Activated CD4-positive, alpha-beta T cell treated with anti-CD3 and anti-CD28 coated beads, Interleukin-10, Interleukin-2, amounts not matched to agents 100 ng/mL and 50 ng/mL, durations not matched to agents 16 hours and 8 hours (primary cell): ENCODE measurements at regions not wholly inside any gene's neighbourhood (a gene's known extent, or its start where the extent isn't known, plus 50 kb on each side); places are given as distances from the start of the nearest gene placed in this dataset.

Experiments
- DNase-seq: peaks from one replicate; pipeline ENCODE4 v3.0.0-alpha.2; 2020

DNA sequence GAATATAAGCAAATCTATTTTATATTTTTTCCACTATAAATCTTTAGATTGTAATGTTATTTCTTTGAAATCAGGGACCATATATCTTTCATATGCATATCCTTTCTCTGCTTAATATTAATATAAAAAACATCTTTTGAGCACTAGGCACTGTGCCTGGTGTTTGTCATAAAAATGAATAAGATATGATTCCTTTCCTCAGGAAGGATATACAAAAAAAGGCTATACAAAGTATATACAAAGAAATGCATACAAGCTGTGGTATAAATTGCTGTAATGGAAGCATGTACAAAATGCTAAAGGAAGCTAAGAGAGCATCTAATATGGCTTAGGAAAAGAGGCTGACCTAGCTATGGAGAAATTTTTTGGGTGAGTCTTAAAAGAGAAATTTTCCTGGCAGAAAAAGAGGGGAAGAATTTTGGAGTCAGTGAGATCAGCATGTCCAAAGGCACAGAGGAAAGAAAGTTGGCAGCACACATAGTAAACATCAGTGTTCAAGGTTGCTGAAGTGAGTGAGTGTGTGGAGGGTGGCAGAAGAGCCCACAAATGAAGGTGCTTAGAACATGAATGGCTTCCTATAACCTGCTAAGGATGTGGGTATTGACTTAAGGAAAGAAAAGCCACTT lies 500.0 kb downstream of the SPRY1 start:
- DNase-seq: no peak

DNA sequence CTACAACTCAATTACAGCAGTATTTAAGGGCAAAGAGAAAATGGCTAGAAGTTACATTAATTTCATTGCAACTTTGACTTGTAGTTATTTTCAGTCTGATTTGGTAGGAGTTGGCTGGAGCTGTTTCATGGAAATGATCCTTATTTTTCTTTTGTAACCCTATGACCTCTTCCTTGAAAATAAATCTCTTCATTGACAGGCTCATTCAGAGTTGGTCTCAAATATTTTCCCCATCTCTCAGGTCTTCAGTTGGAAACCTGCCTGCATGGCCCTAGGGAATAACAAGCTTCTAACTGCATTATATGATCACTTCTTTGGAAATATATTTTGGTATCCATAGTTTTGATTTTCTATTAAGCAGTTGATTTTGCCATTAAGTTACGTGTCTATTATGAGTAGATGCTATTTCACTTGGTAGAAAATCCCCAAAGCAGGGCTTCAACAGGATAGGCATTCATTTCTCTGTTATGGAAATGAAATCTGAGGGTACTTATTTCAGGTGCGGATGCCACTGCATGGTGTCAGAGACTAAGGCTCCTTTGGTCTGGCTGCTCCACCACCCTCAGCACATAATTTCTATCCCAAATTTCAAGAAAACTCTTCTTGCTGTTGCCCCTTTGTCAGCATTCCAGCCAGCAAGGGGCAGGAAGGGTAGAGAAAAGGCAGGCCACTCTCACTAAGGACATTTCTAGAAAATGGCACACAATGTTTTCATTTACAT lies 502.5 kb downstream of the SPRY1 start:
- DNase-seq: no peak

DNA sequence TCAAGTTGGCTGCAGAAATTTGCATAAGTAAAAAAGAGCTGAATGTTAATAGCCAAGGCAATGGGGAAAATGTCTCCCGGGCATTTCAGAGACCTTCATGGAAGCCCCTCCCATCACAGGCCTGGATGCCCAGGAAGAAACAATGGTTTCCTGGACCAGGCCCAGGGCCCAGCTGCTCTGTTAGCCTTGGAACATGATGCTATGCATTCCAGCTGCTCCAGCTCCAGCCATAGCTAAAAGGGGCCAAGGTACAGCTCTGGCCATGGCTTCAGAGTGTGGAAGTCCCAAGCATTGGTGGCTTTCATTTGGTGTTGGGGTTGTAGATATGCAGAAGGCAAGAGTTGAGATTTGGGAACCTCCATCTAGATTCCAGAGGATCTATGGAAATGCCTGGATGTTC lies 508.3 kb downstream of the SPRY1 start:
- DNase-seq: no peak

DNA sequence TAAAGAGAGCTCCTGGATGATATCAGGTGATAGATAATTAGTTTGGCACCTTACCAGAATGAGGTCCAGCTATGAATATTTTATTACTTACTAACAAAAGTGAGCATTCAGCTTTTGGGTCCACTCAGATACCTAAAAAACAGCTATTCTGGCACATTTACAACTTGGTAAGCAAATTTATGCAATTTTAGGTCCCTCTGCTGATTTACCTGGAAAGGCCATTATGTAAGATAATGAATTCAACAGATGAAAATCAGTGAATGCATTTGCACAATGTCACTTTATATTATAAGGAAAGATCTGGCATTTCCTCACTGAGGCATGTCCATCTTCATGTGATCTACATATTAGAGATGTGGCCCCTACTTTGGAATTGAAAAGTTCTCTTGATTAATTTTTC lies 517.0 kb downstream of the SPRY1 start:
- no peak for DNase-seq

DNA sequence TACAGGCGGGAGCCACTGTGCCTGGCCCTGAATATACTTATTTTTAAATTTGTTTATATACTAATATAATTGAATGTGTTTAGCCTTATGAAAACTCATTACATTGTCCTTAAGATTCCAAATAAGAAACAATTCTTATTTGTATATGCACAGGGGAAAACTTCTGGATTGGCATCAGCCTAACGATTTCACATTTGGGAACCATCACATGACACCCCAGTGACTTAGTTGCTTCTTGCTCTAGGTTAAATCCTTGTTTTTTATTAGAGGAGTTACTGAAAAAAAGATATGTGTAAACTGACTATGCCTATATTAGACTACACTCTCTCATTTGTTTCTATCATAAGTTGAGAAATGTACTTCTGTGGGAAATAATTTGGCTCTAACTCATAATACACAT lies 520.2 kb downstream of the SPRY1 start:
- no peak for DNase-seq

DNA sequence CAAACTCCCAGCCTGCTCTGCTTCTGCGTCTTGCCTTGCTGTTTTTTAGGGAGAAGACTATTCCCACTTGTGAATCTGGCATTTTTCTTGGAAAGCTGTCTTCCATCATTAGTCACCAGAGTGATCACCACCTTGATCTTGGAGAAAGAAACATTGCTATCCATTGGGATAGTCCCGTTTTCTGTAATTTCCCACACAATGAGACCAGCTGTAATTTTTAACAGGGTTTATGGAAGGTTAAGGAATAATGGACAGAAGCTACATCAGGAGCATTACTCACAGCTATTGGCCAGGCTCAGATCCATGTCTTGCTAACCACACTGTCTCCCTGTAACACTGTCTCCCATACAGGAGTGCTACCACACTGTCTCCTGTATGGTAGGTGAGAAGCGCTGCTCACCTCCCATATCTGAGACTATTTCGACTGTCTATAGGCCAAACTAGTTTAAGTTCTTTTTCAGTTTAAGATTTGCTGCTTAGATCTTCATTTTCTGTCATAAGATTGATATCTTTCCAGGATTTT lies 523.0 kb downstream of the SPRY1 start:
- DNase-seq: no peak

DNA sequence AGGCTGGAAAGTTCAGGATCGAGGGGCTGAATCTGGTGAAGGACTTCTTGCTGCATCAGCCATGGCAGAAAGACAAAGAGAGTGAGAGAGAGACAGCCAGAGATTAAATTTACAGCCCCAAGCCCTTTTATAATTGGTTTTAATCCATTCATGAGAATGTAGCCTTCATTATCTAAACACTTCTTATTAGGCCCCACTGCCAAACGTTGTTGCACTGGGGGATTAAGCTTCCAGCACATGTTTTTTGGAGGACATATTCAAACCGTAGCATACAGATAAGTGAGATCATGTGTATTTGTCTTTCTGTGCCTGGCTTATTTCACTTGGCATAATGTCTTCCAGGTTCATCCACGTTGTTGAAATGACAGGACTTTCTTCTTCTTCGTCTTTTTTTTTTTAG lies 524.7 kb downstream of the SPRY1 start:
- DNase-seq: no peak

DNA sequence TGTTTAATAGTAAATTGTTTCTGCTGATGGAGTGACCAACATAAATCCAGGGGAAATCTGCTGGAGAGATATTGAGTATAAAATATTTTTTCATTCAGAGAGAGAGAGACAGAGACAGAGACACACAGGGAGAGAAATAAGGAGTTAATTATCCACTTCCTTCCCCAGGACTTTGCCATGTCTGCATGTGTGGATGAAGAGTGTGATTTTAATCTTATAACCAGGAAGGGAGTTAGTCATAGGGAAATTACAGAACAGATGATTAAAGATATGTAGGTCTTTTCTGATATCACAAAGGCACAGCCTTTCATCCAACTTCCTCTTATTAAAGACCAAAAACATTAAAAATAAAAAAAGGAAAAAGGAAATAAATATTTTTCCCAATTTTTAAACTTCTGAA lies 526.3 kb downstream of the SPRY1 start:
- no peak for DNase-seq

DNA sequence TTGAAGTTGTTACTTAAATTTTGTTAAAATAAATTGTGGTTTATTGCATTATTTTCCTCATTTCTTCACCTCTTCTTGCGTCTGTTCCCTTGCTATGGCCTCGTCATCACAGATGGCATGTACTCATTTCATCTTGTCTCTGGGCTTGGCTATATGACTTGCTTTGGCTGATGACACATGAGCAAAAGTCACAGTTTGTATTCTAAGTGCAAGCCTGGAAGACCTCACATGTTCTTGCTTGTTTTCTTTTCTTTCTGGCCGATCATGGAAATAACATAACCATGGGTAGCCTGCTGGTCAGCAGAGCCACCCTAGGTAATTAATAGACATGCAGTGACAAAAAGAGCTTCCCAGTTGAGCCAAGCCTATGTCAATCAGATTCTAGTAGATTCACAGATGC lies 527.9 kb downstream of the SPRY1 start:
- DNase-seq: no peak

DNA sequence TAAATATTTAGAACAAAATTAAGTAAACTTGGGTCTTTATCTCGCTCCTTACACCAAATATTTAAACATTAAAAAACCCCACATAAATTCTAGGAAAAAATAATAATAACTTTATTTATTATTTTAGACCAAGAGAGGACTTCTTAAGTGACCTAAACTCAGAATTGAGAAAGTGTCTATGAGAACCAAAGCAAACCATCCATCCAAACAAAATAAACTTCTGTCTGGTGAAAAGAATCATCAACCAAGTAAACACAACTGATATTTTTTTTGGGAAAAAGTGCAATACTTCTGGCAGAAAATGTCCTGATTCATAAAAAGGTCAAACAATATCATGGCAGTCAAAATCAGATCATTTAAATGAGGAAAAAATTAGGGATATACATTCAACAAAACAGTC lies 533.0 kb downstream of the SPRY1 start:
- DNase-seq: no peak

DNA sequence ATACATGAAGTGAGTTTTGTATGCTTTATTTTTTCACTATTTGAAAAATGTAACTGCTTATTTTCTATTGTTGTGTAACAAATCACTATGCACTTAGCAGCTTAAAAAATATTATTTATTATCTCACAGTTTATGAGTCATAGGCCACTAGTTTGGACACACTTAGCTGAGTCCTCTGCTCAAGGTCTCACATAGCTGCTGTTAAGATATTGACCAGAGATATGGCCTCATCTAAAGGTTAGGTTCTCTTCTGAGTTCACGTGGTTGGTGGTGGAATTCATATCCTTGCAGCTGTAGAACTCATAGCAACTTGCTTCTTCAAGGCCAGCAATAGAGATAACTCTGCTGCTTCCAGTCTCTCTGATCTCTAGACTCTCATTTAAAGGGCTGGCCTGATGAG lies 534.4 kb downstream of the SPRY1 start:
- DNase-seq: no peak

DNA sequence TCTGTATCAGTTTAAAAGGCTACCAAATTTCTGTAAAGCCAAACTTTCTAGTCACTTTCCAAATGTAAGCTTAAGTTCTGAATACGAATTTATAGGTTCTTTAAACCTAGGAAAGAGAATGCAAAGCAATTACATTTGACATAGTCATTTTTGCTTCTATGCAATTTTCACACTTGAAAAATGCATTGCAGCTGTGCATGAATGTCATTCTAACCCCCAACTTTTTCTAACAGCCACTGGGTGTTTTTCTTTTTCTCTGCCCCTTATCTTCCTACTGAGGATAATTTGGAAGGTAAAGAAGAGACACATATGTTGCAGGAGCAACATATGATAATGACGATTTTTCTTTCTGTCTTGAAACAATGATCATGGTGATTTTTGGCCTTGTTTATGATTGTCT lies 537.5 kb downstream of the SPRY1 start:
- no peak for DNase-seq

DNA sequence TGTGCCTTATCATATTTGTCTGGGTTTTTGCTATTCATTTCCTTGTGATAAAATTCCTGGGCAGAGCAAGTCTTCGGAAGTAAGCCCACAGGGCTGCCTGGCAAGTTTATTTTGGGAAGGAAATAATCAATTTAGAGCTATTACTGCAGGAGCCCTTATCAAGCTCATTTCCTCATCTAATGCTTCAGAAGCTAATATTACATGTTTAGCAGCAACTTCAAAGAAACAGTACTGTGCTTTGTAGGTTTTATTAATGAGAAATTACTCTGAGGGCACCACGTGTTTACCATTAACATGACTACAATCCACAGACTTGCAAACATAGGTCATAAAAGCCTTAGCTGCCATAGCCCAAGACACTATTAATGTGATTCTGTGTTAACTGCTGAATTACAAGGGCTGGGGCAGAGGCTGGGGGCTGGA lies 540.0 kb downstream of the SPRY1 start:
- no peak for DNase-seq

DNA sequence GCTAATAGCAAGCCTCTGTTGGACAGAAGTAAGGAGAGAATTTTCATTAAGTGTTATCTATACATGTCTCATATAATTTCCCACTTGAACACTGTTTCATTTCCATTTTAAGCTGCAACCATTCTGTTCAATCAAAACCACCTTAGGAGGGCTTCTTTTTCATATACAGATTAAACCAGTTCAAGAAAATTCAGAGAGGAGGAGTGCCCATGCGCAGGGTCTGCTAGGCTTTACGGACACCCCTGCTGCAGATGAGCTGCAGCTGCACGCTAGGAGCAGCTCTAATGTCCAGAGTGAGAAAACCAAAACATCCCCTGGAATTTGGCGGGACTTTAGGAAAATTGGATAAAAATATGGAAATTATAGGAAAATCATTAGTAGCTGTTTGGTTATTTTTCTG lies 541.0 kb downstream of the SPRY1 start:
- DNase-seq: no peak

DNA sequence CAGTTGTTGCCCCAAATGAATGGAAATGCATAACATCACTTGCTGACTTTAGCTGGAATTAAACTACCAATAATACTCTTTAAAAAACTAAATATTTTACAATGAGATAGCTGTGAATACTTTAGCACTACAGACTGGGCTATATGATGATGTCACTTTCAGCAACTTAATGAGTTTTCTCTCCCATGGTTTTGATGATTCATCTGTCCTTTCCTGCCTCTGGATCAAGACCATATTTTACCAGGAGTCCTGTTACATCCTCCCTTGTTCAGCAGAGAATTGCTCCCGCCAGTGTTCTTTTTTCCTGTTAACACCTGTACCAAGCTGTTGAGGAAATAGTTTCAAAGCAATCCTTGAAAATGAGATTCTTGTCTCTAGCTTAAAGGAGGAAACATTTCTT lies 543.0 kb downstream of the SPRY1 start:
- no peak for DNase-seq

DNA sequence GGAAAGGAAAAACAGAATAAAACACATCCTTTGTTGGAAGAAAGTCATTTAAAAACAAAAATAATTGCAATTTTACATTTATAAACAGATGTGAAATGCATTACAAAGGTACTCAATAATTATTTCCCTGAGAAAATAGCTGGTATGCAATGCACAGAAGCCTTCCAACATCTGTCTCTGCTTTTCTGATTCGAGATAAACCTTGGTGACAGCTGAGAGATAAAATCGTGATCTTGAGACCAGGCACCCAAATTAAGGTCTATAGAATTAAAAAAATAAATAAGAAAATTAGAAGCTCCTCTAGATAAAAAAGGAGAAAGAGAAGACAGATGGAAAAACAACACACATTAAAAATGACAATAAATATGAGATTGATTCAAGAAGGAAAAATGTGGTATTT lies 544.0 kb downstream of the SPRY1 start:
- no peak for DNase-seq

DNA sequence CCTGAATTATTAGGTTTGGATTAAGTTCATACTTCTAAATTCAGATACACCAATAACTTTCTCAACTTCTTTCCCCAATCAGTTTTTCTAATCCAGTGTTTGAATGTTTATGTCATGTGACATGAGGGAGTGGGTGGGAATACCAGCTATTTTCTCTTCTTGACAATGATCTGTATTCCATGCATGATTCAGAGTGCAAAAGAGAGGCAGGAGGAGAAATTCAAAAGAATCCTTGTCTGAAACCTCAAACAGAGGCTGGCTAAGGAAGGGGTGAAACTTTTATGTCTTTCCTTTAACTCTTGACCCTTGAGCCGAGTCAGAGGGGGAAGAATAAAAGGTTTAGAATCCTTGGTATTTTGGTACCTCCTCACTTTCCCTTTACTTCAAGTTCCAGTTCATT lies 544.7 kb downstream of the SPRY1 start:
- DNase-seq: no peak

DNA sequence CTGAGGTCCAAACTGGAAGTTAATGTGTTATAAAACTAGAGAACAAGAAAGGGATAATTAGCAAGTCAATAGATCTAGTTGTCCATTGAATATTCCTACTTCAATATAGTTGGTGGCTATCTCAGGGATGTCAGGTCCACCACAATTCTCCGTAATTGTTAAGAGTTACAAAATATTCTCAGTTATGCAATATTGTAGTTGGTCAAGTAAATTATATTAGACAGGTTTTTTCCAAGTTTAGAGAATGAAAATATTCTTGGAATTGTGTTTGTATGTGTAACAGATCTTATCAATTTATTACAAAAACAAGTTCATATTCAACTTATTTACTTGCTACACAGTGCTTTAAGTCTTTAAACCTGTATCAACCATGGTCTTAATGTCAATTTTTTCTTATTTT lies 547.4 kb downstream of the SPRY1 start:
- DNase-seq: no peak

DNA sequence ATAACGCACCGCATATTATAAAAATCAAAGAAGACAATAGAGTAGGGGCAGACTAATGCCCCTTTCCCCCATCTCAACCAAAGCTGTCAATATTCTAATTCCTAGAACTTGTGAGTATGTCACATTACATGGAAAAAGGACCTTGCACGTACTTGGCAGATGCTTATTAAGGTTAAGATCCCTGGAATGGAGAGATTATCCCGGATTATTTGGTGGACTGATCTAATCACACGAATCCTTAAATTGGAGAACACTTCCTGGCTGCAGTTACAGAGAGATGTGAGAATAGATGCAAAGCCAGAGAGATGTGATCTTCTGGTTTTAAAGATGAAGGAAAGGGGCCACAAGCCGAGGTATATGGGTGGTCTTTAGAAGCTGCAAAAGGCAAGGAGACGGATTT lies 548.7 kb downstream of the SPRY1 start:
- no peak for DNase-seq

DNA sequence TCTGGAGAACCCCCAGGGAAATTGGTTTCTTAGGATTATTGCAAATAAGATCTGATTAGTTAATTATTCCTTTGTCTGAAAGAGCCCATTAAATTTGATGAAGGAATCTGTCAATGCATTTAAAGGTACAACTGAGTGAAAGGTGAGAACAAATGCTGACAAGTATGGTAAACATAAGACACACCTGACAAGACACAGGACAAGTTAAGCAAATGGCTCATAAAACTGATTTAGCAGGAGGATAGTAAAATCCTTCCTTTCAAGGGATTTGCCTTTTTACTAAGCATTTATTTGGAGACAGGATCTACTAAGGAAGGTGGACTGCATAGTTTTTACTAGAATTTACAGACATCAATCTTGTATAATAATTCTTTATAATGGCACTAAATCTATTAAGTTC lies 553.9 kb downstream of the SPRY1 start:
- DNase-seq: no peak

DNA sequence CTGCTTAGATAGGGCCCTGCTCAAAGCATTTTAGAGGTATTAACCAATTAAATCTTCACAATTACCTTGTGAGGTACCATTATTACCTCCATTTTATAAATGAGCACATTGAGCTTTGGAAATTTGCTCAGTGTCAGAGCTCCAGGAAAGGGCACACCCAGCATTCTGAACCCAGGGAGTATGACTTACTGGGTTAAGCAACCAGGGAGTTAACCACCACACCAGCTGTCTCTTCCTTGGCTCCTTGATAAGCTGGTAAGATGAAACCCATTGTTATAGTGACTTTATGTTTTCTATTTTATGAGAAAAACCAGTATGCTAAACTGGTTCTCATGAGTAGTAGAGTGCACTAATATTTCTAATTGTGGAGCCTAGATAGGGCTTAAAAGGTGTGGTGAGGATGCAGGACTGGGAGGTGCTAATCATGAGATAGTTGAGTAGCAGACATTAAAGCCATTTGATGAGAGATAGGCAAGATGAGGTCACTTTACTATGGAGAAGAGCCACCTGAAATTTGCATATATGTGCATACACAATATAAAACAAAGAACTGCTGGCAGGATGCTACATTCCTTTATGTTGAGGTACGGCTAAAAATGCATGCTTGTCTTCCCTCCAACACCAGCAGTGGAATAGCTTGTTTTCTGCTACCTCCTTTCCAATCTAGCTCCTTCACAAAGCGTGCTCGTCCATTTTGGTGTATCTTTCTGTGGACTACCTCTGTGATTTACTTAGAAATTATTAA lies 556.1 kb downstream of the SPRY1 start:
- no peak for DNase-seq

DNA sequence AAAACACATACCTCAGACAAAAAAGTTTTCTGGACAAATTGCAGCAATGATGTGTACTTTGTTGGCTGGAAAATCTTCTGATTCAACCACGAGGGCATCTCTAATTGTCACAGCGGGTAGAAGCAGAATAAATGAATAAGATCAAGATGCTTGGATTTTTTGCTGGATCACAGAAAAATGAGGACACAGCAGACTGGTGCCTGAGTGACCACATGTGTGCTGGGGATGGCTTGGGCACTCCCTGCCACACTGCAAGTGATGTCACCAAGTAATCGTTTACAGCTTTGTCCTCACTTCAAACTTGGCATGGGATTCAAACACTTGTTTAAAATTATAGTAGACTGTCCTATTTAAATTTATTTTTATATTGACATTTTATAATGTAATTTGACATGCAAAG lies 557.0 kb downstream of the SPRY1 start:
- no peak for DNase-seq

DNA sequence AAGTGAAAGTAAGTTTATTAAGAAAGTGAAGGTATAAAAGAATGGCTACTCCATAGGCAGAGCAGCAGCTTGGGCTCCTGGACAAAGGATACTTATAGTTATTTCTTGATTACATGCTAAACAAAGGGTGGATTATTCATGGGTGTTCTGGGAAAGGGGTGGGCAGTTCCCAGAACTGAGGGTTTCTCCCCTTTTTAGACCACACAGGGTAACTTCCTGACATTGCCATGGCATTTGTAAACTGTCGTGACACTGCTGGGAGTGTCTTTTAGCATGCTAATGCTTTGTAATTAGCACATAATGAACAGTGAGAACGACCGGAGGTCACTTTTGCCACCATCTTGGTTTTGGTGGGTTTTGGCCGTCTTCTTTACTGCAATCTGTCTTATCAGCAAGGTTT lies 557.6 kb downstream of the SPRY1 start:
- no peak for DNase-seq

DNA sequence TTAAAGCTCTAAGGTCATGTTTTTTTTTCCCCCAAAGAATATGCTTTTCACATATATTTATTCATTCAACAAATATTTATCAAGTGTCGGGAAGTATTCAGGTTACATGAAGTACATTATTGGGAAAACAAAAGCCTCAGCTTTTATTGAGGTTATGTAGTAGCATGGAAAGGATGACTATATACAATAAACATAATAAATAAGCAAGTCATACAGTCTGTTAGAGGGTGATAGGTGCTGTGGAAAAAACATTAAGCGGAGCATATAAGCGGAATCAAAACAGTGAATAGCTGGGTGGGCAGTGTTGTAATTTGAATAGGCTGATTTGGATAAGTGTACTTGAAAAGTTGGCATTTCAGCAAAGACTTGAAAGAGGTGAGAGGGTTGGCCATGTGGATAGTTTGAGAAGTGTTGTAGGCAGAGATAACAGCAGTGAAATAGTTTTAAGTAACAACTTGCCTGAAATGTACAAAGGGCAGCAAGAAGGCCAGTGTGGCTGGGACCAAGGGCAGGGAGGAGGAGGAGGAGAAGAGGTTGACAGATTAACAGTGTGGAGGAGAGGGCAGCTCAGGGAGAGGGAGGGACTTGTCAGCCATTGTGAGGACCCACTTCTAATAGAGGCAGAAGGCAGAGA lies 558.7 kb downstream of the SPRY1 start:
- no peak for DNase-seq
